GM19023 (cell line): ENCODE measurements at regions not wholly inside any gene's neighbourhood (a gene's known extent, or its start where the extent isn't known, plus 50 kb on each side); places are given as distances from the start of the nearest gene placed in this dataset.
"Not testable (repeated sequence)": the region's sequence is repeated elsewhere in the genome, so short reads cannot be mapped to it uniquely, and the experiment has no call there.

ENCODE experiments used
- ATAC-seq: cut with Tn5 transposase; IDR thresholded peaks from one replicate; pipeline ENCODE4 v1.9.1; 2021; ENCODE audit warnings: mild to moderate bottlenecking, moderate library complexity; ENCODE audit not compliant: unreplicated experiment

- ATAC-seq: no peak
These were observed 279.9 kb upstream of the COX7C start for GRCh38 chr5:86337667-86338460.

DNA sequence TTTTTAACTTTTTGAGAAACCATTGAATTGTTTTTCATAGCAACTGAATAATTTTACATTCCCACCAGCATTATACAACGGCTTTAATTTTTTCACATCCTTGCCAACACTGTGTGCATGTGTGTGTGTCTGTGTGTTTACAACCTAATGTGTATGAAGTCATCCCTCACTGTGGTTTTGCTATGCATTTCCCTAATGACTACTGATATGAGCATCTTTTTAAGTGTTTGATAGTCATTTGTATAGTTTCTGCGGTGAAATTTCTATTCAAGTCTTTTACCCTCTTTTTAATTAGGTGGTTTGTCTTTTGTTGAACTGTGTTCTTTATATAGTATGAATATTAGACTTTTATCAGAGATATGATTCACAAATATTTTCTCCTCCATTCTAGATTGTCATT, 263.1 kb upstream of the COX7C start:
- no peak for ATAC-seq

GRCh38 chr5:86360801-86361200, 256.9 kb upstream of the COX7C start:
- no peak for ATAC-seq

DNA sequence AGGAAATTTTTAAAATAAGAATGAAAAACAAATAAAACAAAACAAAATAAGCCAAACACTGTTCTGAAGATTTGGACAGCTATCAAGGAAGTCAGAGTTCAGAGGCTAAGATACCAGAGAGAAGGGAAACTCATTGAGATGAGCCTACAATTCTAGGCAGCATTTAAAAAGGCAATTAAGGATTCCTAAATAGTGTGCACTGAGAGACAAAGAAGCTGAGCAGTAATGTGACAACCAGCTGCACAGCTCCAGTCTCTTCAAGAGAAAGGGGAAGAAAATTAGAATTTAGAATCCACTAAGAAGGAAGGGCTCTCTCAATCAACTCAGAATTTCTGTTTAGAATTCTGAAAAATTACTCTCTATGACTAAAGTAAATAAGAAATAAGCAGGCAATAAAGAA, 246.7 kb upstream of the COX7C start:
- no peak for ATAC-seq

DNA sequence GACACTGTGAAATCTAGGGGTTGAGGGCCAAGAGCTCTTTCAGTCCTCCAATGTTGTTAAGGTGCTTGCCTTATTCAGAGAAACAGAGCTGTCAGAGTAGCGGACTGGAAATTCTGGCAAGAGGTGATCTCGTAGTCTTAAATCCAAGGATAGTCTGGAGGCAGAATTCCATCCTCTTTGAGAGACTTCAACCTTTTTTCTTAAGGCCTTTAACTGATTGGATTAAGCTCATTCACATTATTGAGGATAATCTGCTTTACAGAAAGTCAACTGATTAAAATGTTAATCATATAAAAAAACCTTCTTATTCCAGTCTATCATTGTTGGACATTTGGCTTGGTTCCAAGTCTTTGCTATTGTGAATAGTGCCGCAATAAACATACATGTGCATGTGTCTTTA, 243.1 kb upstream of the COX7C start:
- no peak for ATAC-seq

- ATAC-seq: no peak
These were observed 241.5 kb upstream of the COX7C start for GRCh38 chr5:86376214-86376613.

DNA sequence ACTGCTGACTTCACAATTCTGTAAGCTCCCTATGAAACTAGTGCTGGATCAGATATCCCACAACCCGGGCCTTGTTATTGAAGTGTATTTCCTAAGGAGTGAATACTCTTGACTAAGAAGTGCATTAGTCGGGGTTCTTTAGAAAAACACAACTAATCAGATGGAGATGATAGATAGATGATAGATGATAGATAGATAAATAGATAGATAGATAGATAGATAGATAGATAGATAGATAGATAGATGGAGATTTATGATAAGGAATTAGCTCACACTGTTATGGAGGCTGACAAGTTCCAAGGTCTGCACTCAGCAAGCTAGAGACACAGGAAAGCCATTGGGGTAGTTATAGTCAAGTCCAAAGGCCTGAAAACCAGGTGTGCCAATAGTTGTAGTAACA, 214.6 kb upstream of the COX7C start:
- no peak for ATAC-seq

GRCh38 chr5:86404256-86404655, 213.5 kb upstream of the COX7C start:
- no peak for ATAC-seq

DNA sequence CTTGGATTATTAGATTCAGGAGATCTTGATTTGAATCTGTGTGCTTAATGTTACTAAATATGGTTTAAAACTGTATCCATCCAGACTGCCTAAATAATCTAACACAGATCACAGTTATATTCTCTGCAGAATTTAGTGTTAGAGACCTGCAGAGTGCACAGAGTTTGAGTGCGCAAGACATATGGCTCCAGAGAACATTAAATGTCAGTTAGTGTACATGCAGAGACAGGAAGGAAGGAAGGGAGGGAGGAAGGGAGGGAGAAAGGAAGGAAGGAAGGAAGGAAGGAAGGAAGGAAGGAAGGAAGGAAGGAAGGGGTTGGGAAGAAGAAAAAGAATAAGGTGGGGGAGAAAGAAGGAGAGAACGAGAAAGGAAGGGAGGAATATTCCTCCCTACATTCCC, 210.0 kb upstream of the COX7C start:
- no peak for ATAC-seq

- no peak for ATAC-seq
These were observed 206.1 kb upstream of the COX7C start for GRCh38 chr5:86411596-86411995.

GRCh38 chr5:86427158-86427557, 190.6 kb upstream of the COX7C start:
- no peak for ATAC-seq

- ATAC-seq: no peak
These were observed 178.1 kb upstream of the COX7C start for GRCh38 chr5:86439593-86440110.

DNA sequence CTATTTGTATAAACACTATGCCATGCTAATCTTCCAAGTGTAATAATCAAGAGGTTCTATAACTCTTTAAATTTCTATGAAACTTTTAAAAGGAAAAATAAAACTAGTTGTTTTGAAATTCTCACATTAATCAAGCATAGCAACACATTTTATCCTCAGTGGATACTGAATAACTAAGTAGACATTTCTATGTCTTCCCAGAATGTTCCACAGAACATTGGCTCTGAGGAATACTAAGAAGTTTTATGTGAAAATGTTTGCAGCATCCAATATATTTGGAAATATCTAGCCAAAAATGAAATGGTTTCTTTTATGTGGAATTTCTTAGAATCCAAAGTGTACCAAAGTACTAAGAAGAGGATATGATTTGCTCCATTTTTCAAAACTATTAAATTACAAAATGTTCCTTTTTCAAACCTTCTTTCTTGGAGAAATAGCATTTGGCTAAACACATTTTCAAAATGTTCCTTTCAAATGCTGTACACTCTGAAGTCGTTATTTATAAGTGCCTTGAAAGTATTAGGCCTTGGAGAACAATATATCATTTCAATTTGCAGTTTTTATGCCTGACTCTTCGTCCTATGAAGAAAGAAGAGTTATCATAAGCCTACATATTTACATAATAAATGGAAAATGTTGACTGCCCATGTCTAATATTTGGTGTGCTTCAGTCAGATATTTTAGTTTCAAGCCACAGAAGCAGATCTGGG, 175.6 kb upstream of the COX7C start:
- ATAC-seq: no peak

GRCh38 chr5:86447362-86447761, 170.4 kb upstream of the COX7C start:
- ATAC-seq: no peak

DNA sequence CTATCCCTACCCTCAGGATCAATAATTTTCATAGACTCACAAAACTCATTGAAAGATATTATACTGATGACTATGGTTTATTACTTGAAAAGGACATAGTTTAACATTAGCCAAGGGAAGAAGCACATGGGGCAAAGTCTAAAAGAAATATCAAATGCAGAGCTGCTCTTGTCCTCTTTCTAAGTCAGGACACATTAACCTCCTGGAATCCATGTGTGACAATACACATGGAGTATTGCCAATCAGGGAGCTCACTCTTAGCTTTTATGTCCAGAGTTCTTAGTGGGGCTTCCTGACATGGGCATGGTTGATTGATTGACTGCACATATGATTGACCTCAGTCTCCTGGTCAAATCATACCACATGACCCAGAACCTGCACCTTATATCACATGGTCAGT, 165.5 kb upstream of the COX7C start:
- ATAC-seq: no peak

- ATAC-seq: no peak
These were observed 157.2 kb upstream of the COX7C start for GRCh38 chr5:86460519-86460918.

- no peak for ATAC-seq
These were observed 156.4 kb upstream of the COX7C start for GRCh38 chr5:86461169-86461956.

- ATAC-seq: no peak
These were observed 154.4 kb upstream of the COX7C start for GRCh38 chr5:86463339-86463738.

DNA sequence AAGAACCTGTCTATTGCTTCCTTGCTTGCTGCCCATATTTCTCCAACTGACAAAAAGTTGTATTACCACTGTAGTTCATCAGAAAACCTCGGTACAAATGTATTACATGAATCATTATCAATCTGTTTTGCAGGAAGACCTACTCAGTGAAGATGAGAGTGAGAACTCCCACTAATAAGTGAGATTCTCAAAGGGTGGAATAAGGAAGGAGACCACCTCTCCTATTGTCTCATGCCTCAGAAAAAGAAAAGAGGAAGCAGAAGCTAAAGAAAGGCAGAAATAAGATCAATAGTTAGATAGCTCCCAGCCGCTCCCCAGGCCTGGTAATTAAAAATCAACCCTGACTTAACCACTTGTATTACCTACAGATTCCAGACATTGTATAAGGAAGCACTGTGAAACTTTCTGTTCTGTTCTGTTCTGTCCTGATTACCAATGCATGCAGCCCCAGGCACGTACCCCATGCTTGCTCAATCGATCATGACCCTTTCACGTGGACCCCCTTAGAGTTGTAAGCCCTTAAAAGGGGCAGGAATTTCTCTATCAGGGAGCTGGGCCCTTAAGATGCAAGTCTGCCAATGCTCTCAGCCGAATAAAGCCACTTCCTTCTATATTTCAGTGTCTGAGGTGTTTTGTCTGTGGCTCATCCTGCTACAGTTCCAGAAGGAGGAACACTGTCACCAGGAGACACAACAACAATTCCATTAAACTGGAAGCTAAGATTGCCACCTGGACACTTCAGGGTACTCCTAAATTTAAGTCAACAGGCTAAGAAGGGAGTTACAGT, 152.5 kb upstream of the COX7C start:
- ATAC-seq: no peak

GRCh38 chr5:86466721-86467120, 151.0 kb upstream of the COX7C start:
- ATAC-seq: not testable (repeated sequence)

GRCh38 chr5:86482008-86482407, 135.7 kb upstream of the COX7C start:
- no peak for ATAC-seq
